ENCODE measurements at regions not wholly inside any gene's neighbourhood (a gene's known extent, or its start where the extent isn't known, plus 50 kb on each side); places are given as distances from the start of the nearest gene placed in this dataset.

DNA sequence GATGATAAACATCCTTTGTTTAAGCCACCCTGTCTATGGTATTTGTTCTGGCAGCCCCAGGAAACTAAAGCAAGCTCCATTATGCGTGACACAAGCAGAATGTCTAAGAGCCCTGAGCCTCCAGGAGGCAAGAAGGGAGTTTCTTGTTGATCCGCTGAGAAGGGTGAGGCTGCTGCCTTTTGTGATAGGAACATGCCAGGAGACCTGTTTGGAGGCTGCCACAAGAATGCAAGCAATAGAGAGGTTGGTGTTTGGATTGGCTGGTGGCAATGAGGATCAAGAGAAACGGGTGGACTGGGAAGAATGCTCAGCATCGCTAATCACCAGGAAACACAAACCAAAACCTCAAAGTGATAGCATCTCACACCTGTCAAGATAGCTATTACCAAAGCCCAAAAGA, 104.8 kb downstream of the ASB7 start:
- no peak for DNase-seq (ENCODE audit: low read depth)
- TF ChIP-seq, protein P1, sequence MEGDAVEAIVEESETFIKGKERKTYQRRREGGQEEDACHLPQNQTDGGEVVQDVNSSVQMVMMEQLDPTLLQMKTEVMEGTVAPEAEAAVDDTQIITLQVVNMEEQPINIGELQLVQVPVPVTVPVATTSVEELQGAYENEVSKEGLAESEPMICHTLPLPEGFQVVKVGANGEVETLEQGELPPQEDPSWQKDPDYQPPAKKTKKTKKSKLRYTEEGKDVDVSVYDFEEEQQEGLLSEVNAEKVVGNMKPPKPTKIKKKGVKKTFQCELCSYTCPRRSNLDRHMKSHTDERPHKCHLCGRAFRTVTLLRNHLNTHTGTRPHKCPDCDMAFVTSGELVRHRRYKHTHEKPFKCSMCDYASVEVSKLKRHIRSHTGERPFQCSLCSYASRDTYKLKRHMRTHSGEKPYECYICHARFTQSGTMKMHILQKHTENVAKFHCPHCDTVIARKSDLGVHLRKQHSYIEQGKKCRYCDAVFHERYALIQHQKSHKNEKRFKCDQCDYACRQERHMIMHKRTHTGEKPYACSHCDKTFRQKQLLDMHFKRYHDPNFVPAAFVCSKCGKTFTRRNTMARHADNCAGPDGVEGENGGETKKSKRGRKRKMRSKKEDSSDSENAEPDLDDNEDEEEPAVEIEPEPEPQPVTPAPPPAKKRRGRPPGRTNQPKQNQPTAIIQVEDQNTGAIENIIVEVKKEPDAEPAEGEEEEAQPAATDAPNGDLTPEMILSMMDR (IDR thresholded peaks at IDR 0.05; ENCODE audit: low read depth, low read length): no peak
- no peak for TF ChIP-seq MYC (IDR thresholded peaks at IDR 0.05; ENCODE audit: low read depth, low read length)
- TF ChIP-seq, protein P2, sequence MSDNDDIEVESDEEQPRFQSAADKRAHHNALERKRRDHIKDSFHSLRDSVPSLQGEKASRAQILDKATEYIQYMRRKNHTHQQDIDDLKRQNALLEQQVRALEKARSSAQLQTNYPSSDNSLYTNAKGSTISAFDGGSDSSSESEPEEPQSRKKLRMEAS (IDR thresholded peaks at IDR 0.05; ENCODE audit: low read depth, low read length): no peak
- TF ChIP-seq POLR2A (IDR thresholded peaks at IDR 0.05; ENCODE audit: extremely low read depth, insufficient read length): no peak
- no peak overlapping the region for H3K4me3 ChIP-seq (ENCODE audit: low read depth, low read length)

GRCh38 chr15:100708916-100709315, 106.5 kb downstream of the ASB7 start:
- H3K4me3 ChIP-seq (ENCODE audit: low read depth, low read length): no peak overlapping the region

DNA sequence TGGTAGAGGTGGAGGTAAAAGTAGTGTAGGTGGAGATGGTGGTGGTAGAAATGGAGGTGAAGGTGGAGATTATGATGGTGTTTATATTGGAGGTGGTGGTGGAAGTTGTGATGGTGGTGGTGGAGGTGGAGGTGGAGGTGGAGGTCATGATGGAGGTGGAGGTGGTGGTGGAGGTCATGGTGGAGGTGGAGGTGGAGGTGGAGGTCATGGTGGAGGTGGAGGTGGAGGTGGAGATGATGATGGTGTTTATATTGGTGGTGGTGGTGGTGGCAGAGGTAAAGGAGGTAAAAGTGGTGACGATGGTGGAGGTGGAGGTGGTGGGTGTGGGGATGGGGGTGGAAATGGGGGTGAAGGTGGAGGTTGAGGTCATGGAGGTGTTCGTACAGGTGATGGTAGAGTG, 107.8 kb downstream of the ASB7 start:
- no peak overlapping the region for H3K4me3 ChIP-seq (ENCODE audit: low read depth, low read length)
- no peak for DNase-seq (ENCODE audit: low read depth)
- TF ChIP-seq POLR2A (IDR thresholded peaks at IDR 0.05; ENCODE audit: extremely low read depth, insufficient read length): no peak
- TF ChIP-seq, protein P1 (IDR thresholded peaks at IDR 0.05; ENCODE audit: low read depth, low read length): no peak
- TF ChIP-seq, protein P2 (IDR thresholded peaks at IDR 0.05; ENCODE audit: low read depth, low read length): no peak

More at GRCh38 chr15:100708916-100709315, 106.5 kb downstream of the ASB7 start:
- no peak for DNase-seq (ENCODE audit: low read depth)
- TF ChIP-seq, protein P2 (IDR thresholded peaks at IDR 0.05; ENCODE audit: low read depth, low read length): no peak
- TF ChIP-seq POLR2A (IDR thresholded peaks at IDR 0.05; ENCODE audit: extremely low read depth, insufficient read length): no peak
- no peak for TF ChIP-seq MYC (IDR thresholded peaks at IDR 0.05; ENCODE audit: low read depth, low read length)
- TF ChIP-seq, protein P1 (IDR thresholded peaks at IDR 0.05; ENCODE audit: low read depth, low read length): no peak

DNA sequence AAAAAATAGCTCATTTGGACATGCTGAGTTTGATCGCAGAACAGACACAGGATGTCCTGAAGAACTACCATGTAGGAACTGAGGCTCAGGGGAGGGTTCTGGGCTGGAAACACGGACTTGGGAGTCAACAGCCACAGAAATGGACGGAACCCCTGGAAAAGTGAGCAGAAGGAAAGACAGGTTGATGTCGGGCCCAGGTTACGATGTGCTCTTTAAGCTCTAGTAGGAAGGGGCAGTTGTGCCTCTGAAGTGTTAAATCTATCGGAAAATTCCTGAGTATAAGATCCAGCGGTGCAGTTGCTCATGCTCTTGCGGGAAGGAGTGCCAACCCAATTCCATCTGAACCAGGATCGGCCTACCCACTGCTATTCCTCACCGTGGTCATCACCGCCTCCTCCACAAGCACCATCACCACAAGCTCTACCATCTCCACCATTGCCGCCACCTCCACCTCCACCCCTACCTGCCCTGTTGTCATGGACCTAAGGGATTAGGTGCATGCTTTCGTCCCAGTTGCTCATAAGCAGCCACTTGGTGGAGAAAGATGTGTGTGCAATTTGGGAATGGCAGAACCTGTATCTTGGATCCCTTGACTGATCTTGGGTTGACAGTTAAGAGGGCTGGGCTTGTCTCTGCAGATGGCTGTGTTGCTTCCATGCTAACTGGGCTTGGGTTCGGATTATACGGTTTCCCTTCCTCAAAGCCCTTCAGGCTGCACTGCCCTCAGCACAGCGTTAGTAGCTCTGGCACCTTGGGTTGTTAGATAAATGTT, 108.5 kb downstream of the ASB7 start:
- H3K4me3 ChIP-seq (ENCODE audit: low read depth, low read length): no peak overlapping the region
- no peak for TF ChIP-seq POLR2A (IDR thresholded peaks at IDR 0.05; ENCODE audit: extremely low read depth, insufficient read length)
- TF ChIP-seq, protein P2 (IDR thresholded peaks at IDR 0.05; ENCODE audit: low read depth, low read length): no peak
- DNase-seq (ENCODE audit: low read depth): no peak

DNA sequence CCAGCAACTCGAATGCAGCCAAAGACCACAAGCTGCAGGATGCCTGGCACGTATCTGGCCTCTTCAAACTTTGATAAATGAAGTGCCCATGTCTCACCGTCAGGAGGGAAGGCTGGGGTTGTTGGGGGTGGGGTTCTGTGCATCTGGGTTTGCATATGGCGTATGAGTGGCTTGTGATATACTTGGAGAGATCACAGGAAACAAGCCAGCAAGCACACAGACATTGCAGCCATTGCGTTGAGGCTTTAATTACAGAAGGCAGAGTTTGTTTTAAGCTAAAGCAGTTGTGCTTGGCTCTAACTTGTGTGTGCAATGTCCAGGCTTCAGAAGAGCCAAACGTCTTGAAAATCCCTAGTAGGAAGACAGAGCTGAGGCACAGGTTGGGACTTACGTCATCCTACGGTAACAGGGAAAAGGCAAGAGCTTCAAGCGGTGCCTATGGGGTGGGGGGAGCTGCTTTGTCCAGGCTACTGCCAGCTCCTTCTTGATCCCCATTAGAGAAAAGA, 109.2 kb downstream of the ASB7 start:
- TF ChIP-seq POLR2A (IDR thresholded peaks at IDR 0.05; ENCODE audit: extremely low read depth, insufficient read length) (no peak), MYC (IDR thresholded peaks at IDR 0.05; ENCODE audit: low read depth, low read length) (no peak)
- TF ChIP-seq, protein P1 (IDR thresholded peaks at IDR 0.05; ENCODE audit: low read depth, low read length): no peak
- TF ChIP-seq, protein P2 (IDR thresholded peaks at IDR 0.05; ENCODE audit: low read depth, low read length): no peak
- DNase-seq (ENCODE audit: low read depth): no peak
- H3K4me3 ChIP-seq (ENCODE audit: low read depth, low read length): no peak overlapping the region

- DNase-seq (ENCODE audit: low read depth): no peak
- TF ChIP-seq MYC (IDR thresholded peaks at IDR 0.05; ENCODE audit: low read depth, low read length) (no peak), POLR2A (IDR thresholded peaks at IDR 0.05; ENCODE audit: extremely low read depth, insufficient read length) (no peak)
- TF ChIP-seq, protein P1 (IDR thresholded peaks at IDR 0.05; ENCODE audit: low read depth, low read length): no peak
- TF ChIP-seq, protein P2 (IDR thresholded peaks at IDR 0.05; ENCODE audit: low read depth, low read length): no peak
- no peak overlapping the region for H3K4me3 ChIP-seq (ENCODE audit: low read depth, low read length)
Measured at GRCh38 chr15:100712226-100712625, 109.8 kb downstream of the ASB7 start.
